ENCODE measurements at regions not wholly inside any gene's neighbourhood (a gene's known extent, or its start where the extent isn't known, plus 50 kb on each side); places are given as distances from the start of the nearest gene placed in this dataset.

- Histone ChIP-seq H3K27ac (ENCODE audit: low read length) (no peak overlapping the region), H3K27me3 (ENCODE audit: low read depth, low read length) (no peaks in the 10 kb centered on the region), H3K4me3 (ENCODE audit: low read depth in 1 of 2, low read length in 2 of 2) (no peak overlapping the region), H3K36me3 (ENCODE audit: control insufficient read depth in 1 of 2, insufficient read depth in 2 of 2, low read length in 2 of 2) (no peaks in the 10 kb centered on the region), H3K9me3 (ENCODE audit: control insufficient read depth in 1 of 2, low read length in 2 of 2) (no peaks in the 10 kb centered on the region), H3K4me1 (ENCODE audit: control insufficient read depth in 1 of 2, insufficient read depth in 2 of 2, low read length in 2 of 2) (no peaks in the 10 kb centered on the region)
Observed at GRCh38 chr3:35950021-35950420, 310.7 kb downstream of the ARPP21 start.

GRCh38 chr3:35954413-35954812 lies 315.1 kb downstream of the ARPP21 start:
- Histone ChIP-seq H3K4me3 (ENCODE audit: low read depth in 1 of 2, low read length in 2 of 2) (no peak overlapping the region), H3K27ac (ENCODE audit: low read length) (no peak overlapping the region), H3K36me3 (ENCODE audit: control insufficient read depth in 1 of 2, insufficient read depth in 2 of 2, low read length in 2 of 2) (no peaks in the 10 kb centered on the region), H3K4me1 (ENCODE audit: control insufficient read depth in 1 of 2, insufficient read depth in 2 of 2, low read length in 2 of 2) (no peaks in the 10 kb centered on the region), H3K27me3 (ENCODE audit: low read depth, low read length) (no peaks in the 10 kb centered on the region), H3K9me3 (ENCODE audit: control insufficient read depth in 1 of 2, low read length in 2 of 2) (no peaks in the 10 kb centered on the region)

GRCh38 chr3:35965908-35966307 lies 326.6 kb downstream of the ARPP21 start:
- Histone ChIP-seq H3K27me3 (ENCODE audit: low read depth, low read length) (no peaks in the 10 kb centered on the region), H3K4me3 (ENCODE audit: low read depth in 1 of 2, low read length in 2 of 2) (no peak overlapping the region), H3K9me3 (ENCODE audit: control insufficient read depth in 1 of 2, low read length in 2 of 2) (no peaks in the 10 kb centered on the region), H3K36me3 (ENCODE audit: control insufficient read depth in 1 of 2, insufficient read depth in 2 of 2, low read length in 2 of 2) (no peaks in the 10 kb centered on the region), H3K4me1 (ENCODE audit: control insufficient read depth in 1 of 2, insufficient read depth in 2 of 2, low read length in 2 of 2) (no peaks in the 10 kb centered on the region), H3K27ac (ENCODE audit: low read length) (no peak overlapping the region)

GRCh38 chr3:35966629-35967464 lies 327.5 kb downstream of the ARPP21 start:
- no peak overlapping the region for H3K27ac ChIP-seq (ENCODE audit: low read length)
- no peak overlapping the region for H3K4me3 ChIP-seq (ENCODE audit: low read depth in 1 of 2, low read length in 2 of 2)
- H3K4me1 ChIP-seq (ENCODE audit: control insufficient read depth in 1 of 2, insufficient read depth in 2 of 2, low read length in 2 of 2): no peaks in the 10 kb centered on the region
- no peaks in the 10 kb centered on the region for H3K27me3 ChIP-seq (ENCODE audit: low read depth, low read length)
- no peaks in the 10 kb centered on the region for H3K9me3 ChIP-seq (ENCODE audit: control insufficient read depth in 1 of 2, low read length in 2 of 2)
- no peaks in the 10 kb centered on the region for H3K36me3 ChIP-seq (ENCODE audit: control insufficient read depth in 1 of 2, insufficient read depth in 2 of 2, low read length in 2 of 2)

- Histone ChIP-seq H3K27me3 (ENCODE audit: low read depth, low read length) (no peaks in the 10 kb centered on the region), H3K4me3 (ENCODE audit: low read depth in 1 of 2, low read length in 2 of 2) (no peak overlapping the region), H3K36me3 (ENCODE audit: control insufficient read depth in 1 of 2, insufficient read depth in 2 of 2, low read length in 2 of 2) (no peaks in the 10 kb centered on the region), H3K4me1 (ENCODE audit: control insufficient read depth in 1 of 2, insufficient read depth in 2 of 2, low read length in 2 of 2) (no peaks in the 10 kb centered on the region), H3K9me3 (ENCODE audit: control insufficient read depth in 1 of 2, low read length in 2 of 2) (no peaks in the 10 kb centered on the region), H3K27ac (ENCODE audit: low read length) (no peak overlapping the region)
Observed at GRCh38 chr3:35968043-35968622, 328.8 kb downstream of the ARPP21 start.

DNA sequence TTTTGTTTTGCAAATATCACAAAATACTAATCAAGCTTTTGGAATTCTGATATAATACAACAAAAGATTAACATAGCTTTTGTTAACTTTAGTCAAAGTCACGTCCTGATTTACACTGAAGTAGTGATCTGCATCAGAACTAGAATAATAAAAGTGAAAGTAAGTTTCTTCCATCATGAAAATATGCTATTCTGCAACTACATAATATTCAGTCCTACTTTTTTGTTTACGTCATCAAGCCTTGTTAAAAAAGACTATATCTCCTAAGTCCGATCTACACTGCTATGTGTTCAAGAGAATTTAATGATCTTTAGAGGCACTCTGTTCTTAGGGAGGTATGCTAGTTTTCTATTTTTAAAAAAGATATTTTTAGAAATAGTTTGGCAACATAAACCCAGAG lies 330.1 kb downstream of the ARPP21 start:
- no peaks in the 10 kb centered on the region for H3K27me3 ChIP-seq (ENCODE audit: low read depth, low read length)
- H3K27ac ChIP-seq (ENCODE audit: low read length): no peak overlapping the region
- no peaks in the 10 kb centered on the region for H3K36me3 ChIP-seq (ENCODE audit: control insufficient read depth in 1 of 2, insufficient read depth in 2 of 2, low read length in 2 of 2)
- H3K9me3 ChIP-seq (ENCODE audit: control insufficient read depth in 1 of 2, low read length in 2 of 2): no peaks in the 10 kb centered on the region
- peak overlapping the region in 1 of 2 donors; percentile 45 for H3K4me3 ChIP-seq (ENCODE audit: low read depth in 1 of 2, low read length in 2 of 2)
- no peaks in the 10 kb centered on the region for H3K4me1 ChIP-seq (ENCODE audit: control insufficient read depth in 1 of 2, insufficient read depth in 2 of 2, low read length in 2 of 2)

GRCh38 chr3:35970793-35971192 lies 331.5 kb downstream of the ARPP21 start:
- Histone ChIP-seq H3K4me3 (ENCODE audit: low read depth in 1 of 2, low read length in 2 of 2) (no peak overlapping the region), H3K4me1 (ENCODE audit: control insufficient read depth in 1 of 2, insufficient read depth in 2 of 2, low read length in 2 of 2) (no peaks in the 10 kb centered on the region), H3K9me3 (ENCODE audit: control insufficient read depth in 1 of 2, low read length in 2 of 2) (no peaks in the 10 kb centered on the region), H3K36me3 (ENCODE audit: control insufficient read depth in 1 of 2, insufficient read depth in 2 of 2, low read length in 2 of 2) (no peaks in the 10 kb centered on the region), H3K27me3 (ENCODE audit: low read depth, low read length) (no peaks in the 10 kb centered on the region), H3K27ac (ENCODE audit: low read length) (no peak overlapping the region)

- Histone ChIP-seq H3K4me3 (ENCODE audit: low read depth in 1 of 2, low read length in 2 of 2) (no peak overlapping the region), H3K27ac (ENCODE audit: low read length) (no peak overlapping the region), H3K4me1 (ENCODE audit: control insufficient read depth in 1 of 2, insufficient read depth in 2 of 2, low read length in 2 of 2) (no peaks in the 10 kb centered on the region), H3K9me3 (ENCODE audit: control insufficient read depth in 1 of 2, low read length in 2 of 2) (no peaks in the 10 kb centered on the region), H3K36me3 (ENCODE audit: control insufficient read depth in 1 of 2, insufficient read depth in 2 of 2, low read length in 2 of 2) (no peaks in the 10 kb centered on the region), H3K27me3 (ENCODE audit: low read depth, low read length) (no peaks in the 10 kb centered on the region)
Observed at GRCh38 chr3:35971686-35972085, 332.4 kb downstream of the ARPP21 start.

DNA sequence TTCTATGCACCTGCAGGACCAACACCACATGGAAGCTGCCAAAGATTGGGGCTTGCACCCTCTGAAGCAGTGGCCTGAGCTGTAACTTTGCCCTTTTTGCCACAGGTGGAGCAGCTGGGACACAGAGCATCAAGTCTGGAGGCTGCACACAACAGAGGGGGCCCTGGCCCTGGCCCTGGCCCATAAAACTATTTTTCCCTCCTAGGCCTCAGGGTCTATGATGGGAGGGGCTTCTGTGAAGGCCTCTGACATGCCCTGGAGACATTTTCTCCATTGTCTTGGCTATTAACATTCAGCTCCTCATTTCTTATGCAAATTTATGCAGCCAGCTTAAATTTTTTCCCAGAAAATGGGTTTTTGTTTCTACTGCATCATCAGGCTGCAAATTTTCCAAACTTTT lies 335.5 kb downstream of the ARPP21 start:
- Histone ChIP-seq H3K36me3 (ENCODE audit: control insufficient read depth in 1 of 2, insufficient read depth in 2 of 2, low read length in 2 of 2) (no peaks in the 10 kb centered on the region), H3K4me1 (ENCODE audit: control insufficient read depth in 1 of 2, insufficient read depth in 2 of 2, low read length in 2 of 2) (no peaks in the 10 kb centered on the region), H3K9me3 (ENCODE audit: control insufficient read depth in 1 of 2, low read length in 2 of 2) (no peaks in the 10 kb centered on the region), H3K27ac (ENCODE audit: low read length) (no peak overlapping the region), H3K4me3 (ENCODE audit: low read depth in 1 of 2, low read length in 2 of 2) (no peak overlapping the region), H3K27me3 (ENCODE audit: low read depth, low read length) (no peaks in the 10 kb centered on the region)

GRCh38 chr3:35986161-35986560 lies 346.8 kb downstream of the ARPP21 start:
- no peak overlapping the region for H3K4me3 ChIP-seq (ENCODE audit: low read depth in 1 of 2, low read length in 2 of 2)
- no peaks in the 10 kb centered on the region for H3K27me3 ChIP-seq (ENCODE audit: low read depth, low read length)
- no peaks in the 10 kb centered on the region for H3K9me3 ChIP-seq (ENCODE audit: control insufficient read depth in 1 of 2, low read length in 2 of 2)
- H3K36me3 ChIP-seq (ENCODE audit: control insufficient read depth in 1 of 2, insufficient read depth in 2 of 2, low read length in 2 of 2): no peaks in the 10 kb centered on the region
- H3K27ac ChIP-seq (ENCODE audit: low read length): no peak overlapping the region
- no peaks in the 10 kb centered on the region for H3K4me1 ChIP-seq (ENCODE audit: control insufficient read depth in 1 of 2, insufficient read depth in 2 of 2, low read length in 2 of 2)

- Histone ChIP-seq H3K4me1 (ENCODE audit: control insufficient read depth in 1 of 2, insufficient read depth in 2 of 2, low read length in 2 of 2) (no peaks in the 10 kb centered on the region), H3K27me3 (ENCODE audit: low read depth, low read length) (no peaks in the 10 kb centered on the region), H3K9me3 (ENCODE audit: control insufficient read depth in 1 of 2, low read length in 2 of 2) (no peaks in the 10 kb centered on the region), H3K4me3 (ENCODE audit: low read depth in 1 of 2, low read length in 2 of 2) (no peak overlapping the region), H3K27ac (ENCODE audit: low read length) (no peak overlapping the region), H3K36me3 (ENCODE audit: control insufficient read depth in 1 of 2, insufficient read depth in 2 of 2, low read length in 2 of 2) (no peaks in the 10 kb centered on the region)
Observed at GRCh38 chr3:35987386-35987785, 348.1 kb downstream of the ARPP21 start.

DNA sequence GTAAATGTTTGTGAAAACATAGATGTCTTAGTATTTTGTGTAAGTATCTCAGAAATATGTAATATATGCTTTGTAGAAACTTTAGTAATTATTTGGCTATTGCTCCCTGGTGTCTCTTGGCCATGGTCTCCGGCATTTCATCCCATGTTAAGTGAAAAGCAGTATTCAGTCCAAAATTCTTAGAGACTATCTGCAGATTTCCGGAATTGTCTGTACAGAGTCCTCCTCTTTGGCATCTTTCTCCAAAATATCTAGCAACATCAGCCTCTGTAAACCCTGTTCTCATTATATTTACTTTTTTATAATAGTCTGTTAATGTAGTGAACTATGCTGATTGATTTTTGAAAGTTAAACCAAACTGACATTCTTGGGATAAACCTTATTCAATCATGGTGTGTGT lies 352.7 kb downstream of the ARPP21 start:
- H3K9me3 ChIP-seq (ENCODE audit: control insufficient read depth in 1 of 2, low read length in 2 of 2): peaks cover 0 to 3% of the 10 kb centered on the region in 2 donors
- no peak overlapping the region for H3K4me3 ChIP-seq (ENCODE audit: low read depth in 1 of 2, low read length in 2 of 2)
- no peaks in the 10 kb centered on the region for H3K4me1 ChIP-seq (ENCODE audit: control insufficient read depth in 1 of 2, insufficient read depth in 2 of 2, low read length in 2 of 2)
- H3K27ac ChIP-seq (ENCODE audit: low read length): no peak overlapping the region
- no peaks in the 10 kb centered on the region for H3K36me3 ChIP-seq (ENCODE audit: control insufficient read depth in 1 of 2, insufficient read depth in 2 of 2, low read length in 2 of 2)
- no peaks in the 10 kb centered on the region for H3K27me3 ChIP-seq (ENCODE audit: low read depth, low read length)

All from muscle layer of duodenum (tissue), 2 donors.